Panc1 (cell line): ENCODE measurements at regions not wholly inside any gene's neighbourhood (a gene's known extent, or its start where the extent isn't known, plus 50 kb on each side); places are given as distances from the start of the nearest gene placed in this dataset.

Experiments used
- ATAC-seq: fragments of 200-7000 bp; cut with Tn5 transposase; 2 replicates; pipeline ENCODE4 v1.9.1; 2020; ENCODE audit warnings: mild to moderate bottlenecking, moderate library complexity
- BruUV-seq: library from RNA; stranded (reverse); fragments of 400-500 nt; replicated peaks from 2 replicates; lab custom pipeline; 2021; lab: Mats Ljungman, UMichigan
- CTCF ChIA-PET: fragments of 300-600 bp; sonication (Branson Sonifier 250); formaldehyde crosslinking; loops from one replicate; lab custom pipeline; 2022; ENCODE audit warnings: antibody characterized with exemption; lab: Charles Lee
- POLR2A ChIA-PET: fragments of 300-600 bp; sonication (Branson Sonifier 250); formaldehyde crosslinking; loops from one replicate; lab custom pipeline; 2022; ENCODE audit warnings: antibody characterized with exemption; lab: Charles Lee
- DNase-seq: peaks from one replicate; pipeline ENCODE4 v3.0.0-alpha.2; 2010; ENCODE audit warnings: low read depth, low spot score
- H3K27ac ChIP-seq: 2 replicates; pipeline ENCODE4 v1.5.1; 2011; ENCODE audit warnings: mild to moderate bottlenecking, low read length, inconsistent platforms
- H3K27me3 ChIP-seq: fragments of 200-500 bp; sonication (Bioruptor generic); 2 replicates; pipeline ENCODE4 v1.6.0; 2014; ENCODE audit warnings: low read length, inconsistent platforms; ENCODE audit not compliant: control insufficient read depth, insufficient read depth
- H3K36me3 ChIP-seq: fragments of 200-500 bp; sonication (Bioruptor generic); 2 replicates; pipeline ENCODE4 v1.5.1; 2014; ENCODE audit warnings: inconsistent platforms, mild to moderate bottlenecking, low read length, moderate library complexity; ENCODE audit not compliant: control insufficient read depth, insufficient read depth
- H3K4me1 ChIP-seq: 2 replicates; pipeline ENCODE4 v1.5.1; 2011; ENCODE audit warnings: inconsistent platforms, mild to moderate bottlenecking, low read length, moderate library complexity; ENCODE audit not compliant: control insufficient read depth, insufficient read depth
- H3K4me3 ChIP-seq, 2 experiments: 2 replicates each; pipeline ENCODE4 v1.5.1; 2011 to 2012; ENCODE audit warnings: low read depth in 2 of 2, low read length in 2 of 2, mild to moderate bottlenecking in 2 of 2, inconsistent platforms in 1 of 2, moderate library complexity in 1 of 2
- H3K9me3 ChIP-seq: fragments of 200-500 bp; sonication (Bioruptor generic); 2 replicates; pipeline ENCODE4 v1.5.1; 2014; ENCODE audit warnings: low read depth, mild to moderate bottlenecking, inconsistent platforms, low read length, moderate library complexity; ENCODE audit not compliant: control insufficient read depth, insufficient read depth
- CTCF ChIP-seq: fragments of 450-650 bp; IDR thresholded peaks from 2 replicates; pipeline ENCODE4 v1.5.1; 2017; ENCODE audit warnings: mild to moderate bottlenecking
- POLR2AphosphoS5 ChIP-seq: IDR thresholded peaks from 2 replicates; pipeline ENCODE4 v1.6.1; 2012; ENCODE audit warnings: mild to moderate bottlenecking, low read depth, low read length, moderate library complexity
- REST ChIP-seq, 2 experiments: IDR thresholded peaks; 2 replicates each; pipeline ENCODE4 v1.6.1; 2011 to 2012; ENCODE audit warnings: low read depth in 2 of 2, control low read depth in 1 of 2, low read length in 1 of 2, mild to moderate bottlenecking in 1 of 2, moderate library complexity in 1 of 2; ENCODE audit not compliant: insufficient read depth in 1 of 2
- SIN3A ChIP-seq: IDR thresholded peaks from 2 replicates; pipeline ENCODE4 v1.6.1; 2012; ENCODE audit warnings: low read depth, mild to moderate bottlenecking, low read length, moderate library complexity, borderline replicate concordance; ENCODE audit not compliant: insufficient read depth
- TCF7L2 ChIP-seq: IDR thresholded peaks from 2 replicates; pipeline ENCODE4 v1.6.1; 2011; ENCODE audit warnings: mild to moderate bottlenecking, low read depth, low read length, inconsistent platforms
- in situ Hi-C: cut with HindIII; loops from 2 replicates; pipeline ENCODE4 v1.10.0; 2016; ENCODE audit warnings: low sequenced_read_pairs, low pct_unique_long_range_greater_than_20kb
- intact Hi-C: fragments of 100-400 bp; cut with micrococcal nuclease; formaldehyde crosslinking; loops from one replicate; pipeline ENCODE4 v1.10.0; 2022; ENCODE audit not compliant: unreplicated experiment

- ChIA-PET CTCF (no interaction called here), POLR2A (no interaction called here)
- TF ChIP-seq TCF7L2 (no peak), POLR2AphosphoS5 (no peak), CTCF (no peak), REST (IDR thresholded peaks at IDR 0.05; ENCODE audit: insufficient read depth in 1 of 2, low read depth in 2 of 2, low read length in 1 of 2) (no peak), SIN3A (no peak)
- Histone ChIP-seq H3K27ac (no peak overlapping the region), H3K9me3 (no peaks in the 10 kb centered on the region), H3K27me3 (no peaks in the 10 kb centered on the region), H3K4me3 (no peak overlapping the region), H3K4me1 (no peaks in the 10 kb centered on the region), H3K36me3 (no peaks in the 10 kb centered on the region)
- DNase-seq = no peak
- BruUV-seq = no TSS peak
- no peak for ATAC-seq
- in situ Hi-C loops (no loop called here), intact Hi-C loops (no loop called here)
Measured at GRCh38 chr3:65083240-65083639, 395.4 kb upstream of the ADAMTS9 start.

- CTCF ChIA-PET = no interaction called here
- no peaks in the 10 kb centered on the region for H3K27me3 ChIP-seq
- BruUV-seq = no TSS peak
- H3K9me3 ChIP-seq = no peaks in the 10 kb centered on the region
- in situ Hi-C loops (no loop called here), intact Hi-C loops (no loop called here)
- no peak for TF ChIP-seq TCF7L2
- TF ChIP-seq REST (IDR thresholded peaks at IDR 0.05; ENCODE audit: insufficient read depth in 1 of 2, low read depth in 2 of 2, low read length in 1 of 2) = no peak
- TF ChIP-seq SIN3A = no peak
- no peak for TF ChIP-seq POLR2AphosphoS5
- TF ChIP-seq CTCF = no peak
- no peak overlapping the region for H3K27ac ChIP-seq
- ATAC-seq (no peak), DNase-seq (no peak)
- no peak overlapping the region for H3K4me3 ChIP-seq
- H3K4me1 ChIP-seq = no peaks in the 10 kb centered on the region
- no peaks in the 10 kb centered on the region for H3K36me3 ChIP-seq
- POLR2A ChIA-PET = no interaction called here
Measured at GRCh38 chr3:65081536-65081935, 393.7 kb upstream of the ADAMTS9 start.
